GM23338 (cell line): ENCODE measurements at regions not wholly inside any gene's neighbourhood (a gene's known extent, or its start where the extent isn't known, plus 50 kb on each side); places are given as distances from the start of the nearest gene placed in this dataset.

Source experiments
- CTCF ChIP-seq, 2 experiments: fragments of 200-600 bp in 1 of 2; sonication (generic) in 1 of 2; conservative IDR thresholded peaks; 2 replicates each; pipeline versions ENCODE4 v1.5.1 to v1.6.1; 2016 to 2017; ENCODE audit warnings: antibody characterized with exemption in 2 of 2, low read depth in 2 of 2, mild to moderate bottlenecking in 2 of 2, moderate library complexity in 1 of 2
- EZH2 ChIP-seq: fragments of 200-600 bp; sonication (generic); IDR thresholded peaks from one replicate; pipeline ENCODE4 v1.8.0; 2017; ENCODE audit warnings: antibody characterized with exemption, mild to moderate bottlenecking, low read depth; ENCODE audit not compliant: unreplicated experiment

GRCh38 chr7:91411060-91411459 lies 146.8 kb downstream of the FZD1 start:
- TF ChIP-seq CTCF (conservative IDR thresholded peaks at IDR 0.05; ENCODE audit: low read depth in 2 of 2) (no peak), EZH2 (no peak)
